ENCODE measurements at regions not wholly inside any gene's neighbourhood (a gene's known extent, or its start where the extent isn't known, plus 50 kb on each side); places are given as distances from the start of the nearest gene placed in this dataset.

GRCh38 chr13:82740442-82740841 is 1141.8 kb downstream of the SLITRK1 start:
- no peak for TF ChIP-seq ELF4 (IDR thresholded peaks at IDR 0.05)
- no peak for TF ChIP-seq L3MBTL2 (conservative IDR thresholded peaks at IDR 0.05)
- no peak for TF ChIP-seq SP1 (IDR thresholded peaks at IDR 0.05)
- no peak for TF ChIP-seq CTBP1 (IDR thresholded peaks at IDR 0.05; ENCODE audit: borderline replicate concordance)
- TF ChIP-seq, protein P1, sequence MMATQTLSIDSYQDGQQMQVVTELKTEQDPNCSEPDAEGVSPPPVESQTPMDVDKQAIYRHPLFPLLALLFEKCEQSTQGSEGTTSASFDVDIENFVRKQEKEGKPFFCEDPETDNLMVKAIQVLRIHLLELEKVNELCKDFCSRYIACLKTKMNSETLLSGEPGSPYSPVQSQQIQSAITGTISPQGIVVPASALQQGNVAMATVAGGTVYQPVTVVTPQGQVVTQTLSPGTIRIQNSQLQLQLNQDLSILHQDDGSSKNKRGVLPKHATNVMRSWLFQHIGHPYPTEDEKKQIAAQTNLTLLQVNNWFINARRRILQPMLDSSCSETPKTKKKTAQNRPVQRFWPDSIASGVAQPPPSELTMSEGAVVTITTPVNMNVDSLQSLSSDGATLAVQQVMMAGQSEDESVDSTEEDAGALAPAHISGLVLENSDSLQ (IDR thresholded peaks at IDR 0.05) = no peak
- TF ChIP-seq LEF1 (IDR thresholded peaks at IDR 0.05; ENCODE audit: borderline replicate concordance) = no peak
- TF ChIP-seq TARDBP (IDR thresholded peaks at IDR 0.05) = no peak
- no peak for TF ChIP-seq FOXK2 (IDR thresholded peaks at IDR 0.05)
- no peak for TF ChIP-seq HDGF (IDR thresholded peaks at IDR 0.05; ENCODE audit: borderline replicate concordance)
- no peak for TF ChIP-seq ZNF384 (IDR thresholded peaks at IDR 0.05)
- TF ChIP-seq NFRKB (IDR thresholded peaks at IDR 0.05) = no peak
- TF ChIP-seq BHLHE40 (IDR thresholded peaks at IDR 0.05; ENCODE audit: borderline replicate concordance) = no peak
- TF ChIP-seq ARNT (IDR thresholded peaks at IDR 0.05) = no peak
- TF ChIP-seq FOXA1 (IDR thresholded peaks at IDR 0.05) = no peak
- no peak for TF ChIP-seq SUZ12 (IDR thresholded peaks at IDR 0.05)
- no peak for TF ChIP-seq FOXM1 (IDR thresholded peaks at IDR 0.05; ENCODE audit: borderline replicate concordance)
- ChIA-PET CTCF (no interaction called here), POLR2A (no interaction called here)
- no peak for DNase-seq (ENCODE audit: extremely low spot score)

DNA sequence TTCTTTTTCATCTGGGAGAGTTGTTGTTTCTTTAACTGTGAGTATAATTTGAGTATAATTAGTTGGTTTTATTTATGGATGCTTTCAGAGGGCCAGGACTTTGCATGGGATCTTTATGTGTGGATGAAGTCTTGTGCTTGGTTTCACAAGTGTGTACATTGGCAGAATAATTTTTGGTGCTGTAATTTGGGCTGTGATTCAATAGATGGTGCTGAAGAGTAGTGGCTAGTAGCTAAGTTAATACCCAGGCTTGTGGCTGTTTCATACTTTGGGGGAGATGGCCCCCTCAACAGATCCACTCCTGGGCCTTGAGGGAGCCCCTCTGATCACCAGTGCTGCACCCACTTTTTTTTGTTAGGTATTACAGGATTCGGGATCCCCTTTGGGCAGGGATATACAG is 1142.4 kb downstream of the SLITRK1 start:
- no peak for DNase-seq (ENCODE audit: extremely low spot score)
- CTCF ChIA-PET = interaction anchor here (0.7 kb wide), 1 partner anchor 1839 kb away, joined by 3 read pairs; no protein-coding TSS in a partner anchor

DNA sequence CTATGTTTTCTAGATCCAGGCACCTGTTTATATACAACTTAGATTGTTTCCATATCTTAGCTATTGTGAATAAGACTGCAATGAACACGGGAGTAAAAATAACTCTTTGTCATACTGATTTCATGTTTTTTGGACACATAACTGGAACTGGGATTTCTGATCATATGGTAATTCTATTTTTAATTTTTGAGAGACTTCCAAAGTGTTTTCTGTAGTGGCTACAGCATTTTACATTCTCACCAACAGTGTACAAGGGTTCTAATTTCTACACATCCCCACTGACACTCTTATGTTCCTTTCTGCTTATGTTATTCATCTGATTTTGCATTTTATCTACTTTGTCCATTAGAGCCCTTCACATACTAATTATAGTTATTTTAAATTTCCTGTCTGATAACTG is 1152.9 kb downstream of the SLITRK1 start:
- CTCF ChIA-PET = no interaction called here
- POLR2A ChIA-PET = no interaction called here
- DNase-seq (ENCODE audit: extremely low spot score) = no peak
- TF ChIP-seq ZNF384 (IDR thresholded peaks at IDR 0.05) = no peak

More for the DNA sequence above, 1142.4 kb downstream of the SLITRK1 start:
- no peak for TF ChIP-seq BHLHE40 (IDR thresholded peaks at IDR 0.05; ENCODE audit: borderline replicate concordance)
- no peak for TF ChIP-seq FOXK2 (IDR thresholded peaks at IDR 0.05)
- TF ChIP-seq LEF1 (IDR thresholded peaks at IDR 0.05; ENCODE audit: borderline replicate concordance) = no peak
- TF ChIP-seq FOXA1 (IDR thresholded peaks at IDR 0.05) = no peak
- POLR2A ChIA-PET = no interaction called here

DNA sequence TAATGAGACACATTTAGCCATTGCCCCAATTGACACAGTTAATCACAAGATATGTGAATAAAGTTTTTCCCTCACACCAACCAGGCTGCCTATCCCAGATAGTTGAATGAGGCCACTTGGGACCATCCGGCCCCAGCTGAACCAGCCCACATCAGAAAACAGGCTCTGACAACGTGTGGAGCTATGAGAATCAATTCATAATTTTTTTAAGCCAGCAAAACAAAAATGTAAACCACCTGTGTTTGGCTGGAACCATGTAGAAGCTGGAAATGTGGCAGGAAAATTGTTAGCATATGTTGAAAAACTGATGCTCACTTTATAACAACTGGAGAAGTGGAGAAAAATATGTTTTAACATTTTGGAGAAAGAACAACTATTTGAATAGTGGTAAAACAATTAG is 1161.3 kb downstream of the SLITRK1 start:
- CTCF ChIA-PET = no interaction called here
- POLR2A ChIA-PET = no interaction called here
- TF ChIP-seq TARDBP (IDR thresholded peaks at IDR 0.05) = no peak
- TF ChIP-seq SP1 (IDR thresholded peaks at IDR 0.05) = no peak
- TF ChIP-seq, protein P1 (IDR thresholded peaks at IDR 0.05) = no peak
- no peak for TF ChIP-seq HDGF (IDR thresholded peaks at IDR 0.05; ENCODE audit: borderline replicate concordance)
- no peak for TF ChIP-seq LEF1 (IDR thresholded peaks at IDR 0.05; ENCODE audit: borderline replicate concordance)
- TF ChIP-seq ELF4 (IDR thresholded peaks at IDR 0.05) = no peak
- no peak for TF ChIP-seq FOXM1 (IDR thresholded peaks at IDR 0.05; ENCODE audit: borderline replicate concordance)
- TF ChIP-seq BHLHE40 (IDR thresholded peaks at IDR 0.05; ENCODE audit: borderline replicate concordance) = no peak
- TF ChIP-seq ARNT (IDR thresholded peaks at IDR 0.05) = no peak
- TF ChIP-seq FOXK2 (IDR thresholded peaks at IDR 0.05) = no peak
- TF ChIP-seq L3MBTL2 (conservative IDR thresholded peaks at IDR 0.05) = no peak
- no peak for TF ChIP-seq SUZ12 (IDR thresholded peaks at IDR 0.05)
- TF ChIP-seq FOXA1 (IDR thresholded peaks at IDR 0.05) = no peak
- DNase-seq (ENCODE audit: extremely low spot score) = no peak

- CTCF ChIA-PET = no interaction called here
- POLR2A ChIA-PET = no interaction called here
- no peak for DNase-seq (ENCODE audit: extremely low spot score)
- TF ChIP-seq FOXK2 (IDR thresholded peaks at IDR 0.05) = no peak
These were observed 1162.3 kb downstream of the SLITRK1 start for GRCh38 chr13:82719987-82720386.

GRCh38 chr13:82717249-82717648 is 1165.0 kb downstream of the SLITRK1 start:
- ChIA-PET POLR2A (no interaction called here), CTCF (no interaction called here)
- no peak for DNase-seq (ENCODE audit: extremely low spot score)
- TF ChIP-seq HDGF (IDR thresholded peaks at IDR 0.05; ENCODE audit: borderline replicate concordance) = no peak

GRCh38 chr13:82713687-82714405 is 1168.4 kb downstream of the SLITRK1 start:
- no peak for TF ChIP-seq TARDBP (IDR thresholded peaks at IDR 0.05)
- no peak for TF ChIP-seq ELF4 (IDR thresholded peaks at IDR 0.05)
- TF ChIP-seq, protein P1 (IDR thresholded peaks at IDR 0.05) = no peak
- TF ChIP-seq NFRKB (IDR thresholded peaks at IDR 0.05) = no peak
- no peak for TF ChIP-seq SUZ12 (IDR thresholded peaks at IDR 0.05)
- no peak for TF ChIP-seq FOXA1 (IDR thresholded peaks at IDR 0.05)
- no peak for TF ChIP-seq CTBP1 (IDR thresholded peaks at IDR 0.05; ENCODE audit: borderline replicate concordance)
- TF ChIP-seq ARNT (IDR thresholded peaks at IDR 0.05) = no peak
- TF ChIP-seq BHLHE40 (IDR thresholded peaks at IDR 0.05; ENCODE audit: borderline replicate concordance) = no peak
- ChIA-PET CTCF (no interaction called here), POLR2A (no interaction called here)
- DNase-seq (ENCODE audit: extremely low spot score) = no peak
